Caco-2 (cell line): ENCODE measurements at regions not wholly inside any gene's neighbourhood (a gene's known extent, or its start where the extent isn't known, plus 50 kb on each side); places are given as distances from the start of the nearest gene placed in this dataset.

Experiments used
- BruUV-seq: library from RNA; stranded (reverse); fragments of 400-500 nt; replicated peaks from 2 replicates; lab custom pipeline; 2021; lab: Mats Ljungman, UMichigan
- CTCF ChIA-PET: fragments of 300-600 bp; sonication (Branson Sonifier 250); formaldehyde crosslinking; loops from one replicate; lab custom pipeline; 2022; ENCODE audit warnings: antibody characterized with exemption; lab: Charles Lee
- POLR2A ChIA-PET: fragments of 300-600 bp; sonication (Branson Sonifier 250); formaldehyde crosslinking; loops from one replicate; lab custom pipeline; 2022; ENCODE audit warnings: antibody characterized with exemption; lab: Charles Lee
- DNase-seq, 2 experiments: peaks; one replicate each; pipeline versions ENCODE4 v3.0.0 to v3.0.0-alpha.2; 2020 to 2022
- H3K27me3 ChIP-seq: replicated peaks from 2 replicates; pipeline ENCODE4 v1.6.0; 2011; ENCODE audit warnings: low read length; ENCODE audit not compliant: control insufficient read depth, insufficient read depth
- H3K36me3 ChIP-seq: 2 replicates; pipeline ENCODE4 v1.5.1; 2011; ENCODE audit warnings: low read length; ENCODE audit not compliant: control insufficient read depth, insufficient read depth
- H3K4me1 ChIP-seq: fragments of 250-450 bp; sonication (Bioruptor Pico); 2 replicates; pipeline ENCODE4 v1.5.1; 2020; ENCODE audit warnings: mild to moderate bottlenecking
- H3K4me3 ChIP-seq: 2 replicates; pipeline ENCODE4 v1.5.1; 2011; ENCODE audit warnings: low read depth, mild to moderate bottlenecking, control low read depth, low read length
- H3K9me3 ChIP-seq: fragments of 250-450 bp; sonication (Bioruptor Pico); 2 replicates; pipeline ENCODE4 v1.5.1; 2020; ENCODE audit warnings: mild to moderate bottlenecking, moderate library complexity
- H3K27ac Mint-ChIP-seq: one replicate; pipeline ENCODE4 v1.8.0; 2022; ENCODE audit warnings: mixed read lengths; ENCODE audit not compliant: unreplicated experiment
- H3K27me3 Mint-ChIP-seq: one replicate; pipeline ENCODE4 v1.8.0; 2022; ENCODE audit warnings: mixed read lengths; ENCODE audit not compliant: insufficient read depth, unreplicated experiment
- H3K36me3 Mint-ChIP-seq: one replicate; pipeline ENCODE4 v1.8.0; 2022; ENCODE audit warnings: mild to moderate bottlenecking, mixed read lengths; ENCODE audit not compliant: insufficient read depth, unreplicated experiment
- H3K4me1 Mint-ChIP-seq: one replicate; pipeline ENCODE4 v1.8.0; 2022; ENCODE audit warnings: low read depth, mixed read lengths; ENCODE audit not compliant: unreplicated experiment
- H3K4me3 Mint-ChIP-seq: one replicate; pipeline ENCODE4 v1.8.0; 2022; ENCODE audit warnings: mild to moderate bottlenecking, moderate library complexity, mixed read lengths; ENCODE audit not compliant: unreplicated experiment
- H3K9me3 Mint-ChIP-seq: one replicate; pipeline ENCODE4 v1.8.0; 2022; ENCODE audit warnings: mixed read lengths; ENCODE audit not compliant: unreplicated experiment
- intact Hi-C: fragments of 100-400 bp; cut with micrococcal nuclease; formaldehyde crosslinking; loops from one replicate; pipeline ENCODE4 v1.10.0; 2022; ENCODE audit not compliant: unreplicated experiment
- TF ChIP-seq, protein P1 (sequence below), 2 experiments: fragments of 200-600 bp in 1 of 2; IDR thresholded peaks; 1 replicate in 1 of 2; 2 replicates in 1 of 2; pipeline versions ENCODE4 v1.5.1 to v1.8.0; 2011 to 2022; ENCODE audit warnings: antibody characterized with exemption in 1 of 2, control low read depth in 1 of 2, inconsistent platforms in 1 of 2, low read depth in 1 of 2, low read length in 1 of 2, mild to moderate bottlenecking in 1 of 2, moderate library complexity in 1 of 2; ENCODE audit not compliant: insufficient read depth in 1 of 2, severe bottlenecking in 1 of 2, unreplicated experiment in 1 of 2

DNA sequence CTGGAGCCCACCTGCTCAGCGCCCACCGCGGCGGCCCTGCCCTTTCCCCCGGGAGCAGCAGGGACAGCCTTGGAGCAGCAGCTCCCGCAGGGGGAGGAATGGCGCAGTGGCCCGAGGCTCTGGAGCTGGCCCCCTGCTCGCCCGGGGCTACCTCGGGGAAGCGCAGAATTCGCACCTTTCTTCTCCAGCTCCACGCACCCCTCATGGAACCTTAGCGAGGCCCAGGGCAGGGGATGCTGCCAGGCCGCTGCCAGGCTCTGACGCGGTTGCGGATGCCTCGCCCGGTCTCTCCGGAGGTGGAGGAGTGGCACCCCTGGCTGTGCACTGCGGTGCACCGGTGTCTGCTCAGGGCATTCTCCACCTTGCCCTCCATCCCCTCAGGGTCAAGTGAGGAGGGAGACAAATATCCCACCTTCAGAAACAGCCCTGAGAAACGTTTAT is 84.9 kb upstream of the MKI67 start:
- intact Hi-C loops: no loop called here
- CTCF ChIA-PET: no interaction called here
- DNase-seq: no peak

DNA sequence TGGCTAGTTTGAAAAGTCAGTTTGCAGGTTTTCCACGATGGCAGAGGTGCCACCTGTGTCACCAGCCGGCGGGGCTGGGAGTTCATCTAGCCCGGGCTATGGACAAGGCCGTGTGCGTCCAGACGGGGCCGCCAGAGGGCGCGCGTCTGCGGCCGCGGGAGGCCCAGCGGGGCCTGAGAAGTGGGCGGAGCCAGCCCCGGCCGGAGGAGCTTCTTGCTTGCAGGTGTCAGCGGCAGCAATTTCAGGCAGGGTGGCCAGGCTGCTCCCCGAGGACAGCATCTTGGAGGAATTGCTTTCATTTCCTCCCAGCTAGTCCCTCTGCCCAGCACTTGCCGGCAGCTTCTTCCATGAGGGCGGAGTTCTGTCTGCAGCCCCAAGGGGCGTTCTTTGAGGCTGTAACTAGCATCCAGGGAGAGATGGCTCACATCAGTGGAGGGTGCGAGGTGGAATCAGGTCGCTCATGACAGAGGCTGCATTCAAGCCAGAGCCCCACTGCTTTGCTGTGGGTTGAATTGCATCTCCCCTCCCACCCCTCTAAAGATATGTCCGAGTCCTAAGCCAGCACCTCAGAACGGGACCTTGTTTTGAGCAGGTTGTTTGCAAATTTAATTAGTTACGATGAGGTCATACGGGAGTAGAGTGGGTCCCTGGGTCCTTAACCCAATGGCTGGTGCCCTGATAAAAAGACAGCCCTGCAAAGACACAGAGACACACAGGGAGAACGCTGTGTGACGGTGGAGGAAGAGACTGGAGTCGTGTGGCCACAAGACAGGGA is 85.9 kb upstream of the MKI67 start:
- Mint-ChIP-seq H3K27me3 (peaks cover 25% of the 10 kb centered on the region), H3K27ac (no peak overlapping the region)
- intact Hi-C loops: loop anchor here (2.0 kb wide), 2 partner anchors 61 to 133 kb away; no protein-coding TSS in a partner anchor

More for the DNA sequence above, 84.9 kb upstream of the MKI67 start:
- Mint-ChIP-seq H3K4me3 (no peak overlapping the region), H3K27ac (no peak overlapping the region), H3K4me1 (no peaks in the 10 kb centered on the region), H3K27me3 (peaks cover 23% of the 10 kb centered on the region), H3K36me3 (no peaks in the 10 kb centered on the region), H3K9me3 (no peaks in the 10 kb centered on the region)
- H3K27me3 ChIP-seq: no peaks in the 10 kb centered on the region; the same call in 1 of the 2 replicates
- BruUV-seq: no TSS peak
- TF ChIP-seq, protein P1, sequence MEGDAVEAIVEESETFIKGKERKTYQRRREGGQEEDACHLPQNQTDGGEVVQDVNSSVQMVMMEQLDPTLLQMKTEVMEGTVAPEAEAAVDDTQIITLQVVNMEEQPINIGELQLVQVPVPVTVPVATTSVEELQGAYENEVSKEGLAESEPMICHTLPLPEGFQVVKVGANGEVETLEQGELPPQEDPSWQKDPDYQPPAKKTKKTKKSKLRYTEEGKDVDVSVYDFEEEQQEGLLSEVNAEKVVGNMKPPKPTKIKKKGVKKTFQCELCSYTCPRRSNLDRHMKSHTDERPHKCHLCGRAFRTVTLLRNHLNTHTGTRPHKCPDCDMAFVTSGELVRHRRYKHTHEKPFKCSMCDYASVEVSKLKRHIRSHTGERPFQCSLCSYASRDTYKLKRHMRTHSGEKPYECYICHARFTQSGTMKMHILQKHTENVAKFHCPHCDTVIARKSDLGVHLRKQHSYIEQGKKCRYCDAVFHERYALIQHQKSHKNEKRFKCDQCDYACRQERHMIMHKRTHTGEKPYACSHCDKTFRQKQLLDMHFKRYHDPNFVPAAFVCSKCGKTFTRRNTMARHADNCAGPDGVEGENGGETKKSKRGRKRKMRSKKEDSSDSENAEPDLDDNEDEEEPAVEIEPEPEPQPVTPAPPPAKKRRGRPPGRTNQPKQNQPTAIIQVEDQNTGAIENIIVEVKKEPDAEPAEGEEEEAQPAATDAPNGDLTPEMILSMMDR (IDR thresholded peaks at IDR 0.05; ENCODE audit: insufficient read depth in 1 of 2, low read depth in 1 of 2, low read length in 1 of 2, severe bottlenecking in 1 of 2, unreplicated experiment in 1 of 2): no peak
- no peak overlapping the region for H3K4me3 ChIP-seq
- H3K9me3 ChIP-seq: no peaks in the 10 kb centered on the region
- no peaks in the 10 kb centered on the region for H3K4me1 ChIP-seq
- no peaks in the 10 kb centered on the region for H3K36me3 ChIP-seq
- POLR2A ChIA-PET: no interaction called here

DNA sequence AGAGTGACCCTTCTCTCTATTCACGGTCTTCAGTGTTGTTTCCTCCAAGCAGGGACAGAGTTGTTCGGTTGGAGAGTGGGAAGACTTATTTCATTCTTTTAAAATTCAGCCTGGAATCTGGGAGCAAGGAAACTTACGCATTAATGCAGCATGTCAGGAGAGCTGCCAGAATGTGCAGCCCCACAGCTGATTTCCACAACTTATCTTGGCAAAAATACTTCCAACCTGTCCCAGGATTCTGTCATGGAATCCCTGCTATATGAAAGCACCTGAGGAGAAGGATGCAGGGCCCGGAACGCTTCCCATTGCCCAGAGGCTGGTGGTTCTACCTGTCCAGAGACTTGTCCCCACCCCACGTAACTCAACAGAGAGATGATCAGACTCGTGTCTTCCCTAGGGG is 86.9 kb upstream of the MKI67 start:
- Mint-ChIP-seq H3K36me3 (no peaks in the 10 kb centered on the region), H3K9me3 (no peaks in the 10 kb centered on the region), H3K4me3 (no peak overlapping the region), H3K4me1 (no peaks in the 10 kb centered on the region), H3K27me3 (peaks cover 24% of the 10 kb centered on the region), H3K27ac (no peak overlapping the region)
- no peaks in the 10 kb centered on the region for H3K9me3 ChIP-seq
- intact Hi-C loops: loop anchor here (2.0 kb wide), 2 partner anchors 62 to 134 kb away; no protein-coding TSS in a partner anchor
- POLR2A ChIA-PET: no interaction called here
- no peak for DNase-seq
- CTCF ChIA-PET: interaction anchor here (1.2 kb wide), 1 partner anchor 21 kb away, joined by 3 read pairs; no protein-coding TSS in a partner anchor
- no TSS peak for BruUV-seq
- no peak overlapping the region for H3K4me3 ChIP-seq
- no peaks in the 10 kb centered on the region; the same call in none of the 2 replicates for H3K27me3 ChIP-seq
- no peaks in the 10 kb centered on the region for H3K36me3 ChIP-seq
- TF ChIP-seq, protein P1 (IDR thresholded peaks at IDR 0.05; ENCODE audit: insufficient read depth in 1 of 2, low read depth in 1 of 2, low read length in 1 of 2, severe bottlenecking in 1 of 2, unreplicated experiment in 1 of 2): no peak
- H3K4me1 ChIP-seq: no peaks in the 10 kb centered on the region

More for the DNA sequence above, 85.9 kb upstream of the MKI67 start:
- Mint-ChIP-seq H3K9me3 (no peaks in the 10 kb centered on the region), H3K4me3 (peak overlapping the region; percentile 58), H3K36me3 (no peaks in the 10 kb centered on the region), H3K4me1 (no peaks in the 10 kb centered on the region)
- no peaks in the 10 kb centered on the region; the same call in none of the 2 replicates for H3K27me3 ChIP-seq
- no peaks in the 10 kb centered on the region for H3K36me3 ChIP-seq
- no peaks in the 10 kb centered on the region for H3K9me3 ChIP-seq
- no peaks in the 10 kb centered on the region for H3K4me1 ChIP-seq
- ChIA-PET POLR2A (no interaction called here), CTCF (interaction anchor here (0.5 to 1.2 kb wide), 10 partner anchors 9 to 513 kb away, joined by 3 to 7 read pairs (median 3); no protein-coding TSS in a partner anchor)
- DNase-seq: peak; percentile 78 to 89
- H3K4me3 ChIP-seq: peak overlapping the region; percentile 9; the same call in 1 of the 2 replicates
- TF ChIP-seq, protein P1 (IDR thresholded peaks at IDR 0.05; ENCODE audit: insufficient read depth in 1 of 2, low read depth in 1 of 2, low read length in 1 of 2, severe bottlenecking in 1 of 2, unreplicated experiment in 1 of 2): peak; percentile 91 to 95
- BruUV-seq: no TSS peak
